ENCODE measurements at regions not wholly inside any gene's neighbourhood (a gene's known extent, or its start where the extent isn't known, plus 50 kb on each side); places are given as distances from the start of the nearest gene placed in this dataset.

- H3K4me1 Mint-ChIP-seq (ENCODE audit: low read depth) = no peaks in the 10 kb centered on the region
- H3K4me3 Mint-ChIP-seq = no peak overlapping the region
- no peak overlapping the region for H3K27ac Mint-ChIP-seq
- H3K36me3 Mint-ChIP-seq (ENCODE audit: low read depth) = no peaks in the 10 kb centered on the region
- intact Hi-C loops (cut with micrococcal nuclease) = no loop called here
- no peaks in the 10 kb centered on the region for H3K27me3 Mint-ChIP-seq
- peaks cover 18% of the 10 kb centered on the region for H3K9me3 Mint-ChIP-seq
Observed at GRCh38 chr2:228417526-228417925, 236.0 kb upstream of the SPHKAP start.

GRCh38 chr2:228410061-228410460, 228.6 kb upstream of the SPHKAP start:
- no peak overlapping the region for H3K27ac Mint-ChIP-seq
- H3K4me3 Mint-ChIP-seq = no peak overlapping the region
- H3K36me3 Mint-ChIP-seq (ENCODE audit: low read depth) = no peaks in the 10 kb centered on the region
- H3K27me3 Mint-ChIP-seq = no peaks in the 10 kb centered on the region
- intact Hi-C loops (cut with micrococcal nuclease) = no loop called here
- no peaks in the 10 kb centered on the region for H3K4me1 Mint-ChIP-seq (ENCODE audit: low read depth)
- H3K9me3 Mint-ChIP-seq = peaks cover 24% of the 10 kb centered on the region

- intact Hi-C loops (cut with micrococcal nuclease) = no loop called here
- no peaks in the 10 kb centered on the region for H3K36me3 Mint-ChIP-seq (ENCODE audit: low read depth)
- H3K4me1 Mint-ChIP-seq (ENCODE audit: low read depth) = no peaks in the 10 kb centered on the region
- peaks cover 24% of the 10 kb centered on the region for H3K9me3 Mint-ChIP-seq
- no peaks in the 10 kb centered on the region for H3K27me3 Mint-ChIP-seq
- H3K4me3 Mint-ChIP-seq = no peak overlapping the region
- H3K27ac Mint-ChIP-seq = no peak overlapping the region
Observed at GRCh38 chr2:228409493-228409892, 228.0 kb upstream of the SPHKAP start.

- no peaks in the 10 kb centered on the region for H3K36me3 Mint-ChIP-seq (ENCODE audit: low read depth)
- no peaks in the 10 kb centered on the region for H3K4me1 Mint-ChIP-seq (ENCODE audit: low read depth)
- H3K27ac Mint-ChIP-seq = no peak overlapping the region
- H3K4me3 Mint-ChIP-seq = no peak overlapping the region
- peaks cover 24% of the 10 kb centered on the region for H3K9me3 Mint-ChIP-seq
- intact Hi-C loops (cut with micrococcal nuclease) = no loop called here
- H3K27me3 Mint-ChIP-seq = no peaks in the 10 kb centered on the region
Observed at GRCh38 chr2:228408529-228409227, 227.2 kb upstream of the SPHKAP start.

- intact Hi-C loops (cut with micrococcal nuclease) = no loop called here
- peaks cover 24% of the 10 kb centered on the region for H3K9me3 Mint-ChIP-seq
- no peaks in the 10 kb centered on the region for H3K36me3 Mint-ChIP-seq (ENCODE audit: low read depth)
- H3K4me3 Mint-ChIP-seq = no peak overlapping the region
- no peaks in the 10 kb centered on the region for H3K4me1 Mint-ChIP-seq (ENCODE audit: low read depth)
- H3K27me3 Mint-ChIP-seq = no peaks in the 10 kb centered on the region
- H3K27ac Mint-ChIP-seq = no peak overlapping the region
Observed at GRCh38 chr2:228407821-228408220, 226.3 kb upstream of the SPHKAP start.

GRCh38 chr2:228401065-228401912, 219.8 kb upstream of the SPHKAP start:
- Mint-ChIP-seq H3K4me3 (no peak overlapping the region), H3K9me3 (peaks cover 39% of the 10 kb centered on the region), H3K27ac (no peak overlapping the region), H3K36me3 (ENCODE audit: low read depth) (no peaks in the 10 kb centered on the region), H3K4me1 (ENCODE audit: low read depth) (no peaks in the 10 kb centered on the region), H3K27me3 (no peaks in the 10 kb centered on the region)
- intact Hi-C loops (cut with micrococcal nuclease) = no loop called here

GRCh38 chr2:228387776-228388175, 206.3 kb upstream of the SPHKAP start:
- intact Hi-C loops (cut with micrococcal nuclease) = no loop called here
- H3K4me3 Mint-ChIP-seq = no peak overlapping the region
- H3K36me3 Mint-ChIP-seq (ENCODE audit: low read depth) = no peaks in the 10 kb centered on the region
- no peaks in the 10 kb centered on the region for H3K27me3 Mint-ChIP-seq
- H3K27ac Mint-ChIP-seq = no peak overlapping the region
- H3K4me1 Mint-ChIP-seq (ENCODE audit: low read depth) = no peaks in the 10 kb centered on the region
- H3K9me3 Mint-ChIP-seq = peaks cover 35% of the 10 kb centered on the region

- Mint-ChIP-seq H3K27ac (no peak overlapping the region), H3K4me3 (no peak overlapping the region), H3K9me3 (no peaks in the 10 kb centered on the region), H3K27me3 (no peaks in the 10 kb centered on the region), H3K36me3 (ENCODE audit: low read depth) (no peaks in the 10 kb centered on the region), H3K4me1 (ENCODE audit: low read depth) (no peaks in the 10 kb centered on the region)
- intact Hi-C loops (cut with micrococcal nuclease) = no loop called here
Observed at GRCh38 chr2:228378696-228379425, 197.4 kb upstream of the SPHKAP start.

GRCh38 chr2:228378233-228378632, 196.7 kb upstream of the SPHKAP start:
- no peak overlapping the region for H3K4me3 Mint-ChIP-seq
- no peaks in the 10 kb centered on the region for H3K36me3 Mint-ChIP-seq (ENCODE audit: low read depth)
- H3K9me3 Mint-ChIP-seq = no peaks in the 10 kb centered on the region
- H3K4me1 Mint-ChIP-seq (ENCODE audit: low read depth) = no peaks in the 10 kb centered on the region
- H3K27me3 Mint-ChIP-seq = no peaks in the 10 kb centered on the region
- H3K27ac Mint-ChIP-seq = no peak overlapping the region
- intact Hi-C loops (cut with micrococcal nuclease) = no loop called here

- Mint-ChIP-seq H3K27ac (no peak overlapping the region), H3K9me3 (peaks cover 1% of the 10 kb centered on the region), H3K36me3 (ENCODE audit: low read depth) (no peaks in the 10 kb centered on the region), H3K4me1 (ENCODE audit: low read depth) (no peaks in the 10 kb centered on the region), H3K4me3 (no peak overlapping the region), H3K27me3 (no peaks in the 10 kb centered on the region)
- intact Hi-C loops (cut with micrococcal nuclease) = no loop called here
Observed at GRCh38 chr2:228377533-228377932, 196.0 kb upstream of the SPHKAP start.

GRCh38 chr2:228374741-228375140, 193.3 kb upstream of the SPHKAP start:
- intact Hi-C loops (cut with micrococcal nuclease) = no loop called here
- Mint-ChIP-seq H3K9me3 (peaks cover 23% of the 10 kb centered on the region), H3K27ac (no peak overlapping the region), H3K36me3 (ENCODE audit: low read depth) (no peaks in the 10 kb centered on the region), H3K27me3 (no peaks in the 10 kb centered on the region), H3K4me1 (ENCODE audit: low read depth) (no peaks in the 10 kb centered on the region), H3K4me3 (no peak overlapping the region)

- H3K4me1 Mint-ChIP-seq (ENCODE audit: low read depth) = no peaks in the 10 kb centered on the region
- H3K27me3 Mint-ChIP-seq = no peaks in the 10 kb centered on the region
- intact Hi-C loops (cut with micrococcal nuclease) = no loop called here
- no peaks in the 10 kb centered on the region for H3K36me3 Mint-ChIP-seq (ENCODE audit: low read depth)
- H3K9me3 Mint-ChIP-seq = peaks cover 23% of the 10 kb centered on the region
- no peak overlapping the region for H3K27ac Mint-ChIP-seq
- no peak overlapping the region for H3K4me3 Mint-ChIP-seq
Observed at GRCh38 chr2:228373191-228373590, 191.7 kb upstream of the SPHKAP start.

GRCh38 chr2:228372212-228372611, 190.7 kb upstream of the SPHKAP start:
- H3K4me1 Mint-ChIP-seq (ENCODE audit: low read depth) = no peaks in the 10 kb centered on the region
- H3K36me3 Mint-ChIP-seq (ENCODE audit: low read depth) = no peaks in the 10 kb centered on the region
- H3K9me3 Mint-ChIP-seq = peaks cover 23% of the 10 kb centered on the region
- H3K27ac Mint-ChIP-seq = no peak overlapping the region
- intact Hi-C loops (cut with micrococcal nuclease) = no loop called here
- no peaks in the 10 kb centered on the region for H3K27me3 Mint-ChIP-seq
- H3K4me3 Mint-ChIP-seq = no peak overlapping the region

GRCh38 chr2:228369400-228370031, 188.0 kb upstream of the SPHKAP start:
- Mint-ChIP-seq H3K27me3 (no peaks in the 10 kb centered on the region), H3K4me1 (ENCODE audit: low read depth) (no peaks in the 10 kb centered on the region), H3K36me3 (ENCODE audit: low read depth) (no peaks in the 10 kb centered on the region), H3K9me3 (peaks cover 23% of the 10 kb centered on the region), H3K27ac (no peak overlapping the region), H3K4me3 (no peak overlapping the region)
- intact Hi-C loops (cut with micrococcal nuclease) = no loop called here
